Cardiac fibroblast (primary cell): ENCODE measurements at regions not wholly inside any gene's neighbourhood (a gene's known extent, or its start where the extent isn't known, plus 50 kb on each side); places are given as distances from the start of the nearest gene placed in this dataset.

Experiments used
- DNase-seq, 2 donors: peaks; one replicate each; pipeline versions ENCODE4 v3.0.0 to v3.0.0-alpha.2; 2010; ENCODE audit warnings: low read depth in 2 of 2
- H3K4me3 ChIP-seq, 2 donors: replicated peaks in 1 of 2; 1 replicate in 1 of 2; 2 replicates in 1 of 2; pipeline ENCODE4 v1.5.1; 2011; ENCODE audit warnings: low read depth in 2 of 2, low read length in 2 of 2, mild to moderate bottlenecking in 2 of 2, moderate library complexity in 1 of 2
- TF ChIP-seq, protein P1 (sequence below): IDR thresholded peaks from one replicate; pipeline ENCODE4 v1.5.1; 2011; ENCODE audit warnings: low read depth, mild to moderate bottlenecking, low read length, inconsistent platforms

DNA sequence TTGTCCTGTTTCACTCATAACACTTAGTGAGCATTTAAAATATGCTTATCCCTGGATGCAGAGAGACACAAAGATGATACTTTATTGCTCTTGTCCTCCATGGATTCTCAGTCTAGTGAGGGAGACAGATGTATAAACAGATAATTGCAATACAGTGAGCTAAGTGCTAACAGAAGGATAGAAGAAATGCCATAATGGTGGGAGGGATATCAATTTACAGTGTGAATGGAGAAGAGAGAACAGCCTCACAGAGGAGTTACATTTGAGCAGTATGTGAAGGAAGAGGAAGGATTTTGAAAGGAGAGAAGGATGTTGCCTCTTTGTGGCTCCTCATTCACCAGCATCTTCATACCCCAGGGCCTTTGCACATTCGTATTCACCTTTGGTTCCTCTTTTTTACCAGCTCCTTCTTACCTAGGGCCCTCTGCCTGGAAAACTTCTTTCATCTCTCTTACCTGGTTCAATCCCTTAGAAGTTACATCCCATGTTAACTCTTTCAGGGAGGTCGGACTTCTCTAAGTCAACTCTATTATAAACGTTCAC lies 341.7 kb downstream of the PRL start:
- DNase-seq = no peak
- no peak overlapping the region for H3K4me3 ChIP-seq
- TF ChIP-seq, protein P1, sequence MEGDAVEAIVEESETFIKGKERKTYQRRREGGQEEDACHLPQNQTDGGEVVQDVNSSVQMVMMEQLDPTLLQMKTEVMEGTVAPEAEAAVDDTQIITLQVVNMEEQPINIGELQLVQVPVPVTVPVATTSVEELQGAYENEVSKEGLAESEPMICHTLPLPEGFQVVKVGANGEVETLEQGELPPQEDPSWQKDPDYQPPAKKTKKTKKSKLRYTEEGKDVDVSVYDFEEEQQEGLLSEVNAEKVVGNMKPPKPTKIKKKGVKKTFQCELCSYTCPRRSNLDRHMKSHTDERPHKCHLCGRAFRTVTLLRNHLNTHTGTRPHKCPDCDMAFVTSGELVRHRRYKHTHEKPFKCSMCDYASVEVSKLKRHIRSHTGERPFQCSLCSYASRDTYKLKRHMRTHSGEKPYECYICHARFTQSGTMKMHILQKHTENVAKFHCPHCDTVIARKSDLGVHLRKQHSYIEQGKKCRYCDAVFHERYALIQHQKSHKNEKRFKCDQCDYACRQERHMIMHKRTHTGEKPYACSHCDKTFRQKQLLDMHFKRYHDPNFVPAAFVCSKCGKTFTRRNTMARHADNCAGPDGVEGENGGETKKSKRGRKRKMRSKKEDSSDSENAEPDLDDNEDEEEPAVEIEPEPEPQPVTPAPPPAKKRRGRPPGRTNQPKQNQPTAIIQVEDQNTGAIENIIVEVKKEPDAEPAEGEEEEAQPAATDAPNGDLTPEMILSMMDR = no peak

DNA sequence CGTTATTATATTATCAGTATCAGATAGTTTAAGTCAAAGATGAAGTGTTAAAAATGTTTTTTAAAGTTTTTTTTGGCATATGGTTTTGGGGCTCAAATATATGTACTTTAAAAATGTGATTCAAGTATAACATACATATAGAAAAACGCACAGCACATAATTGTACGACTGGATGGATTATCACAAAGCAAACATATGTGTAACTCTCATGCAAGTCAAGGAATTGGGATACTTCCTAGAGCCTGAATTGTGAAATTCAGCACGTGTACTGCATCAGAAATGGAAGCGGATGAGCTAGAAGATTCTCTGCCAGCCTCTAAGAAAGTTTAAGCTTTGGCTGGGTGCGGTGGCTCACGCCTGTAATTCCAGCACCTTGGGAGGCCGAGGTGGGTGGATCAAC lies 340.9 kb downstream of the PRL start:
- no peak overlapping the region for H3K4me3 ChIP-seq
- TF ChIP-seq, protein P1 = no peak
- no peak for DNase-seq

DNA sequence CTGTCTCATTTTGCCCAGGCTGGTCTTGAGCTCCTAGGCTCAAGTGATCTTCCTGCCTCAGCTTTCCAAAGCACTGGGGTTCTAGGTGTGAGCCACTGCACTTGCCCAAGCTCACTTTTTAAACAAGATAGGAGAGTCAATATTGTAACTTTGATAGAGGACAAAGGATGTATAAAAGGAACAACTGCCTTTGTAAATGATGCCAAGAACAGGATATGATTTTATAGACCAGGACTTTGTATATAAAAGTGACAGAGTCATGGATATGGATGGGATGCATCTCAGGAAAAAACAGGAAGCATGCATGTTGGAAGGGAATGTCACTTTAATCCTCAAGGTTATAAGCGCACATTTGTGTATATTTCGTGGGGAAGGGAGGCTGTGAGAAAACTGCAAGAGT lies 338.4 kb downstream of the PRL start:
- no peak for DNase-seq
- H3K4me3 ChIP-seq = no peak overlapping the region
- TF ChIP-seq, protein P1 = no peak

DNA sequence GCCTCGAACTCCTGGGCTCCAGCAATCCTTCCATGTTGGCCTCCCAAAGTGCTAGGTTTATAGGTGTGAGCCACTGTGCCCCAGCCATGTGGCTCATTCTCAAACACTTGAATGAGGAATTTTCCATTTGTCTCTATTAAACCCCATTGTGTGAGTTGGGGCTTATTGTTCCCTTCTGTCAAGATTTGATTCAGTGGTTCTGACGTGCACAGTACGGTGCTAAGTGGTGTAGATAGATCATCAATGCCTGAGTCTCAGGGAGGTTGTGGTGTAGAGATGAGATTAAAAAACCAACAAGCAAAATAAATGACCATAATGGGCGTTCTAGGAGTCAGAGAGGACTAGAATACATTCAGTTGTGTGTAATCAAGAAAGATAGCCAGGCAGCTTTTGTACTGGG lies 335.6 kb downstream of the PRL start:
- H3K4me3 ChIP-seq = no peak overlapping the region
- DNase-seq = no peak
- TF ChIP-seq, protein P1 = no peak

DNA sequence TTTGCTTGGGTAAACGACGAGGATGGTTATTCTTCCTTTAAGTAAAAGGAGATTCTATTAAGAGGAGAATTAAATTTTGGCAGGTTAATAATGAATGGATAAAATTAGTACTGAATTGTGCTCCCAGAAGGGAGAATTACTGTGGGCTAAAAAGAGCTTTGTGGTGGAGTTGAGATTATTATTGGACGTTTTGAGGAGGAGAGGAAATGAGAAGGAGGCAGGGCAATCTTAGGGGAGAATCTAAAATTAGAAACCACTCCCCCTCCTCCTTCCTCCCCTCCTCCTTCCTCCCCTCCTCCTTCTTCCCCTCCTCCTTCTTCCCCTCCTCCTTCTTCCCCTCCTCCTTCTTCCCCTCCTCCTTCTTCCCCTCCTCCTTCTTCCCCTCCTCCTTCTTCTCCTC lies 331.8 kb downstream of the PRL start:
- H3K4me3 ChIP-seq = no peak overlapping the region
- DNase-seq = no peak
- TF ChIP-seq, protein P1 = no peak

DNA sequence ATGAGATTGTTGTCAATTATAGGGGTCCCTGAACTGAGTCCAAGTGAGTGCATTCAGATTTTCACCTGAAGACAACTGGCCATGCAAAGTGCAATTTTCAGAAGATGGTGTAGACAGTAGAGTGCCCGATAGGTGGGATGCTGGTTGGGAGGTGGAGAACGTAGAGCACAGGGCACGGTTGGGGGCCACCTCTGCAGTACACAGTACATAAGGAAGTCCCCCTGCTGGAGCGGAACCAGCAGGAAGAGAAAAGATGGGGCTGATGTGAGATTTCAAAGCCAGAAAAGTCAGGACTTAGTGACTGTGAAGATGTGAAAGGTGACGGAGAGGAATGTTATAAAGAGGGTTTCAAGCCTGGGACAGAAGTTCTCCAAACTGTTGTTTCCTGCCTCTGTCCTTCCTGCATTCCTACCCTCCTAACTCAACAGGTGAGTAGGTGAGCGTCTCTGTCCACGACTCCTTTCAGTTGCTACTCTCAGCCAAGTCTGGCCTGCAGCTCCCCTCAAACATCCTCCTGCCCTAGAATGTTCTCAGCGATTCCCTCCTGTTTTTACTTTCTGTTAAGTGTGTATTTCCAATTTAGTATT lies 330.8 kb downstream of the PRL start:
- DNase-seq = no peak
- TF ChIP-seq, protein P1 = no peak
- H3K4me3 ChIP-seq = no peak overlapping the region
